ENCODE measurements at regions not wholly inside any gene's neighbourhood (a gene's known extent, or its start where the extent isn't known, plus 50 kb on each side); places are given as distances from the start of the nearest gene placed in this dataset.

- TF ChIP-seq CTCF (IDR thresholded peaks at IDR 0.05; ENCODE audit: insufficient read depth, low read depth, low read length), result no peak
- TF ChIP-seq EZH2 (IDR thresholded peaks at IDR 0.05; ENCODE audit: insufficient read depth, low read length), result no peak
Observed at GRCh38 chr4:53651156-53651735, 60.0 kb upstream of the LNX1 start.
